H9 (cell line): ENCODE measurements at regions not wholly inside any gene's neighbourhood (a gene's known extent, or its start where the extent isn't known, plus 50 kb on each side); places are given as distances from the start of the nearest gene placed in this dataset.

Source experiments
- DNase-seq: peaks from one replicate; pipeline ENCODE4 v3.0.0-alpha.2; 2017
- H2AFZ ChIP-seq: one replicate; pipeline ENCODE4 v1.6.1; 2013; ENCODE audit warnings: mild to moderate bottlenecking, low read length, control low read depth, moderate library complexity
- H2AK5ac ChIP-seq: 2 replicates; pipeline ENCODE4 v1.6.1; 2013; ENCODE audit warnings: low read length, control low read depth, mixed read lengths; ENCODE audit not compliant: insufficient read length
- H2BK120ac ChIP-seq: one replicate; pipeline ENCODE4 v1.6.1; 2013; ENCODE audit warnings: low read depth, mild to moderate bottlenecking, low read length, control low read depth, inconsistent platforms; ENCODE audit not compliant: poor library complexity, severe bottlenecking
- H2BK12ac ChIP-seq: 2 replicates; pipeline ENCODE4 v1.6.1; 2013; ENCODE audit warnings: low read length, control low read depth, mixed read lengths, low read depth; ENCODE audit not compliant: insufficient read length
- H2BK15ac ChIP-seq: 2 replicates; pipeline ENCODE4 v1.6.1; 2013; ENCODE audit warnings: low read depth, low read length, control low read depth
- H2BK20ac ChIP-seq: one replicate; pipeline ENCODE4 v1.6.1; 2013; ENCODE audit warnings: low read depth, mild to moderate bottlenecking, low read length, control low read depth, inconsistent platforms; ENCODE audit not compliant: poor library complexity, severe bottlenecking
- H2BK5ac ChIP-seq: 2 replicates; pipeline ENCODE4 v1.6.1; 2013; ENCODE audit warnings: low read length, control low read depth, mixed read lengths; ENCODE audit not compliant: insufficient read length
- H3K14ac ChIP-seq: 2 replicates; pipeline ENCODE4 v1.6.1; 2013; ENCODE audit warnings: low read length, control low read depth; ENCODE audit not compliant: insufficient read depth
- H3K18ac ChIP-seq: 2 replicates; pipeline ENCODE4 v1.6.1; 2013; ENCODE audit warnings: low read depth, mild to moderate bottlenecking, mixed read lengths, low read length, control low read depth; ENCODE audit not compliant: insufficient read length
- H3K23ac ChIP-seq: 2 replicates; pipeline ENCODE4 v1.6.1; 2013; ENCODE audit warnings: low read length, control low read depth, mixed read lengths, low read depth; ENCODE audit not compliant: insufficient read length
- H3K23me2 ChIP-seq: 2 replicates; pipeline ENCODE4 v1.6.1; 2013; ENCODE audit warnings: low read depth, mild to moderate bottlenecking, mixed read lengths, low read length, control low read depth; ENCODE audit not compliant: insufficient read length, poor library complexity, severe bottlenecking
- H3K27ac ChIP-seq: 2 replicates; pipeline ENCODE4 v1.5.1; 2013; ENCODE audit warnings: low read length, control low read depth, mixed read lengths, low read depth; ENCODE audit not compliant: insufficient read length
- H3K27me3 ChIP-seq: 2 replicates; pipeline ENCODE4 v1.6.1; 2013; ENCODE audit warnings: low read length, control low read depth, inconsistent platforms; ENCODE audit not compliant: insufficient read depth
- H3K4ac ChIP-seq: 2 replicates; pipeline ENCODE4 v1.6.1; 2013; ENCODE audit warnings: low read depth, mild to moderate bottlenecking, control low read depth, inconsistent platforms, low read length, moderate library complexity
- H3K4me1 ChIP-seq: 2 replicates; pipeline ENCODE4 v1.6.1; 2013; ENCODE audit warnings: low read length, control low read depth, inconsistent platforms; ENCODE audit not compliant: insufficient read depth
- H3K4me2 ChIP-seq: 2 replicates; pipeline ENCODE4 v1.6.1; 2013; ENCODE audit warnings: low read length, control low read depth, mixed read lengths; ENCODE audit not compliant: insufficient read length, insufficient read depth
- H3K56ac ChIP-seq: 2 replicates; pipeline ENCODE4 v1.6.1; 2013; ENCODE audit warnings: low read depth, mild to moderate bottlenecking, mixed read lengths, low read length, control low read depth; ENCODE audit not compliant: insufficient read length
- H3K79me1 ChIP-seq: 2 replicates; pipeline ENCODE4 v1.6.1; 2013; ENCODE audit warnings: low read depth, mild to moderate bottlenecking, moderate library complexity, low read length, control low read depth, inconsistent platforms; ENCODE audit not compliant: insufficient read depth, poor library complexity, severe bottlenecking
- H3K79me2 ChIP-seq: 2 replicates; pipeline ENCODE4 v1.6.1; 2013; ENCODE audit warnings: low read length, control low read depth, inconsistent platforms; ENCODE audit not compliant: insufficient read depth
- H3K9ac ChIP-seq: 2 replicates; pipeline ENCODE4 v1.6.1; 2013; ENCODE audit warnings: low read length, control low read depth, mixed read lengths; ENCODE audit not compliant: insufficient read length; ENCODE audit errors: extremely low read depth
- H3K9me3 ChIP-seq: one replicate; pipeline ENCODE4 v1.6.1; 2013; ENCODE audit warnings: low read depth, low read length, inconsistent platforms; ENCODE audit not compliant: control insufficient read depth
- H3T11ph ChIP-seq: one replicate; pipeline ENCODE4 v1.6.1; 2013; ENCODE audit warnings: mild to moderate bottlenecking, low read length, control low read depth, inconsistent platforms
- H4K20me1 ChIP-seq: one replicate; pipeline ENCODE4 v1.6.1; 2013; ENCODE audit not compliant: control insufficient read depth, insufficient read length, insufficient read depth
- H4K5ac ChIP-seq: 2 replicates; pipeline ENCODE4 v1.6.1; 2013; ENCODE audit warnings: low read depth, mild to moderate bottlenecking, mixed read lengths, low read length, control low read depth; ENCODE audit not compliant: insufficient read length
- H4K8ac ChIP-seq: replicated peaks from 2 replicates; pipeline ENCODE4 v1.6.1; 2013; ENCODE audit warnings: low read length, control low read depth, mixed read lengths, low read depth; ENCODE audit not compliant: insufficient read length
- H4K91ac ChIP-seq: 2 replicates; pipeline ENCODE4 v1.6.1; 2013; ENCODE audit warnings: low read depth, mild to moderate bottlenecking, moderate library complexity, mixed read lengths, low read length, control low read depth; ENCODE audit not compliant: insufficient read length
- H3K27ac Mint-ChIP-seq, 3 experiments: 2 replicates in 2 of 3; 3 replicates in 1 of 3; pipeline ENCODE4 v1.8.0; 2020 to 2021; ENCODE audit warnings: mixed read lengths in 3 of 3, mild to moderate bottlenecking in 1 of 3, moderate library complexity in 1 of 3
- H3K27me3 Mint-ChIP-seq: 2 replicates; pipeline ENCODE4 v1.8.0; 2021; ENCODE audit warnings: low read depth, mild to moderate bottlenecking, moderate library complexity, mixed read lengths
- H3K36me3 Mint-ChIP-seq, 3 experiments: 2 replicates in 2 of 3; 3 replicates in 1 of 3; pipeline ENCODE4 v1.8.0; 2020 to 2021; ENCODE audit warnings: low read depth in 3 of 3, mixed read lengths in 3 of 3; ENCODE audit not compliant: insufficient read depth in 1 of 3
- H3K4me1 Mint-ChIP-seq, 2 experiments: 2 replicates each; pipeline ENCODE4 v1.8.0; 2020; ENCODE audit warnings: mixed read lengths in 2 of 2
- H3K4me3 Mint-ChIP-seq, 2 experiments: 2 replicates in 1 of 2; 3 replicates in 1 of 2; pipeline ENCODE4 v1.8.0; 2020 to 2021; ENCODE audit warnings: mild to moderate bottlenecking in 2 of 2, mixed read lengths in 2 of 2, moderate library complexity in 1 of 2
- H3K9me3 Mint-ChIP-seq, 2 experiments: 2 replicates in 1 of 2; 3 replicates in 1 of 2; pipeline ENCODE4 v1.8.0; 2020; ENCODE audit warnings: mild to moderate bottlenecking in 2 of 2, mixed read lengths in 2 of 2, moderate library complexity in 1 of 2
- CTCF ChIP-seq: fragments of 200-600 bp; sonication (generic); conservative IDR thresholded peaks from 3 replicates; pipeline ENCODE4 v1.8.0; 2021; ENCODE audit warnings: antibody characterized with exemption, mild to moderate bottlenecking

- Histone ChIP-seq H2BK12ac (no peak overlapping the region), H3K56ac (no peak overlapping the region), H3K27ac (no peak overlapping the region), H3K9ac (no peak overlapping the region), H4K5ac (no peak overlapping the region), H3K23me2 (no peaks in the 10 kb centered on the region), H2BK5ac (no peak overlapping the region), H2AK5ac (no peak overlapping the region), H3K9me3 (no peaks in the 10 kb centered on the region), H2BK20ac (no peak overlapping the region), H3K4me1 (no peaks in the 10 kb centered on the region), H3K18ac (no peak overlapping the region), H3K23ac (no peak overlapping the region), H4K8ac (no peak overlapping the region), H3K79me1 (no peaks in the 10 kb centered on the region), H3K14ac (no peak overlapping the region), H3K4me2 (no peak overlapping the region), H2BK120ac (no peak overlapping the region), H4K20me1 (no peaks in the 10 kb centered on the region), H3K4ac (no peak overlapping the region), H3K79me2 (no peaks in the 10 kb centered on the region), H4K91ac (no peak overlapping the region), H3T11ph (no peak overlapping the region), H2AFZ (no peak overlapping the region), H2BK15ac (no peak overlapping the region), H3K27me3 (no peaks in the 10 kb centered on the region)
- TF ChIP-seq CTCF: no peak
- H3K4me3 Mint-ChIP-seq: no peak overlapping the region
- H3K27me3 Mint-ChIP-seq: no peaks in the 10 kb centered on the region
- no peaks in the 10 kb centered on the region for H3K9me3 Mint-ChIP-seq
- H3K4me1 Mint-ChIP-seq: no peaks in the 10 kb centered on the region
- H3K27ac Mint-ChIP-seq: no peak overlapping the region
- H3K36me3 Mint-ChIP-seq: peaks cover 0 to 13% (median 0%) of the 10 kb centered on the region in 3 experiments; a peak in 2 of 7 replicates
- DNase-seq: no peak
These were observed 90.3 kb upstream of the TFPI start for GRCh38 chr2:187644486-187644885.
